HG03521 (cell line): ENCODE measurements at regions not wholly inside any gene's neighbourhood (a gene's known extent, or its start where the extent isn't known, plus 50 kb on each side); places are given as distances from the start of the nearest gene placed in this dataset.

Experiments
- ATAC-seq: cut with Tn5 transposase; IDR thresholded peaks from one replicate; pipeline ENCODE4 v1.9.1; 2021; ENCODE audit warnings: mild to moderate bottlenecking, moderate library complexity; ENCODE audit not compliant: unreplicated experiment

GRCh38 chr6:170022827-170023619 lies 267.9 kb downstream of the DLL1 start:
- no peak for ATAC-seq

DNA sequence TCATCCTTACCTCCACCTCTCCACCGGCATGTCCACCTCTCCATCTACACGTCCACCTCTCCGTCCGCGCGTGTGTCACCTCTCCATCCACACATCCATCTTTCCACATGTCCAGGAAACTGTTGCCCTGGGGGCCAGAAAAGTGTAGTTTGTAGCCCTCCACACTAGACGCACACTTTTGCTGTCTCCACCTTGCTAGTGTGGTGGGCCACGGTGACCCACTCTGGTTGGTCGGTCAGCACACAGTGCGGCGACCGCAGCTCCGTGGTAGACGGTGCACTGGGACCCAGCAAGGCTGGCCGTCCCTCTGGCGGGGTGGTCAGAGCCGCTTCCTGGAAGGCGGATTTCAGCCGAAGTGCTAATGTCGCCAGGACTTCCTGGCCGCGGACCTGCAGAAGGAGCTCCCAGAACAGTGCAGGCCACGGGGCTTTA lies 268.6 kb downstream of the DLL1 start:
- ATAC-seq = no peak

GRCh38 chr6:170021579-170021978 lies 269.3 kb downstream of the DLL1 start:
- ATAC-seq = no peak

- ATAC-seq = no peak
These were observed 268.6 kb downstream of the ERMARD start for GRCh38 chr6:170019818-170020583.

- ATAC-seq = no peak
These were observed 267.8 kb downstream of the ERMARD start for GRCh38 chr6:170018936-170019817.

- no peak for ATAC-seq
These were observed 267.1 kb downstream of the ERMARD start for GRCh38 chr6:170018422-170018935.

DNA sequence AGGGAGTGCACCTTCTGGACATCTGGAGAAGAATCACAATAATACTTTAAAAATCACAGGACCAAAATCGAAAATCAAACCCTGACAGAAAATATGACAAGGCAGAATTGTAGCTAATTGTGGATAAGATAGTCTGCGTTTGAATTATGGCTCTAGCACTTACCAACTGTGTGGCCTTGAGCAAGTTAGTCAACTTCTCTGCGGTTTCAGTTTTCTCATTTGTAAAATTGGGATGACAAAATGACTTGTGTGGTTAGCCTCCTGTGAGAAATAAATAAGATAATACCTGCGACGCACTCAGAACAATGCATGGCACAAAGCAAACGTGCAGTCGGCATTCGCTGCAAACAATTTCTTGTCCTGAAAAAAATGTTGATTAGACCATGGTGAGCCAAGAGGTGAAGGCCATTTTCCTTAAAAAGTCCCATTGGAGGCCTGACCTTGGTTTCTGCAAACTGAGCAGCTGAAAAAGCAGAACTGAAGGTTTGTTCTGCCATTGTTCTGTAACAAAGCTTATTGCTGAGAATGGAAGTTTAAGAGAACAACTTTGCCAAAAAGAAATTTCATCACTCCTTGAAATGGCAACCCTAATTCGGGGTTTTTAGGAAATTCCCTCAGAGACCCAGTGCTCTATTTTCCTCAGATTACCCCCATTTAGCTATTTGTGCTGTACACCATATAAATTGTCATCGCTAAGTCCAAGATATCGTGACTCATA lies 266.3 kb downstream of the ERMARD start:
- no peak for ATAC-seq

DNA sequence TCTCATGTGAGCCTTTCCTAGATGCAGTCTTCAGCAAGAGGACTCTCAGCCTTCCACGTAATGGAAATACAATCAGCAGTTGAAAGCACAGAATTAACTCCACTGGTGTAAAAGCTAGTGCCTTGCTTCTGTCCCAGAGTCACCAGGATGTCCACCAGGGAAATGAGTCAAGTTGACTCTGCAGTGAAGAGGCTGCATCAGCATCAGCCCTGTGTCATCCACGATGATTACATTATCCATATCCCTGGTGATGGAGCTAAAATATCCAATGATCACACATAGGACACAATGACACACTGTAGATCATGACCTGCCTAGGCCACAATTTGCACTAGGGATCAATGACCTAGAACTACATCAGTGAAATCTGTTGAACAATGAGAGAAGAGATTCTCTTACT lies 262.4 kb downstream of the ERMARD start:
- ATAC-seq = no peak

GRCh38 chr6:170012037-170012330 lies 260.6 kb downstream of the ERMARD start:
- ATAC-seq = no peak

GRCh38 chr6:170011204-170012036 lies 260.0 kb downstream of the ERMARD start:
- ATAC-seq = no peak

- ATAC-seq = no peak
These were observed 259.3 kb downstream of the ERMARD start for GRCh38 chr6:170010665-170011203.

DNA sequence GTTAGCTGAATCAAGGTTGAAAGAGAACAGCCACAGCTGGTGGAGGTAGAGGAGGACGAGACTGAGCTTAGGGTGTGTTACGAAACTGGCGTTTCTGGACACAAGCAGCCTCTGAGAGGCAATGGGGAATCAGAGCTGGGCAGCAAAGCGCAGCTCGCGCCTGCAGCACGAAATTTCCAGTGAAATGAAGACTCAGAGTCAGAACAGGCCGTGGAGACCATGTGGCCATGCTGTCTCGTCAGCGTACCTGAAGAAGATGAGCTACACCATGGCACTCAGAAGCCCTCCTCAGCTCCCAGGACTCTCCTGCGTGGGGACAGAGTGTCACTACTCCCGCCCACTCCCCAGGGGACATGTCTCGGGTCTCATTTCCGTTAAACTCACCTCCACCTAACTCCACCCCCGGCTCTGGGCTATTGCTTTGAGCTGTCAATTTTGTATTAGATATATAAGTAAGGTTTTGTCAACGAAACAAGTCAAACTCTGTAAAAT lies 256.9 kb downstream of the ERMARD start:
- no peak for ATAC-seq

DNA sequence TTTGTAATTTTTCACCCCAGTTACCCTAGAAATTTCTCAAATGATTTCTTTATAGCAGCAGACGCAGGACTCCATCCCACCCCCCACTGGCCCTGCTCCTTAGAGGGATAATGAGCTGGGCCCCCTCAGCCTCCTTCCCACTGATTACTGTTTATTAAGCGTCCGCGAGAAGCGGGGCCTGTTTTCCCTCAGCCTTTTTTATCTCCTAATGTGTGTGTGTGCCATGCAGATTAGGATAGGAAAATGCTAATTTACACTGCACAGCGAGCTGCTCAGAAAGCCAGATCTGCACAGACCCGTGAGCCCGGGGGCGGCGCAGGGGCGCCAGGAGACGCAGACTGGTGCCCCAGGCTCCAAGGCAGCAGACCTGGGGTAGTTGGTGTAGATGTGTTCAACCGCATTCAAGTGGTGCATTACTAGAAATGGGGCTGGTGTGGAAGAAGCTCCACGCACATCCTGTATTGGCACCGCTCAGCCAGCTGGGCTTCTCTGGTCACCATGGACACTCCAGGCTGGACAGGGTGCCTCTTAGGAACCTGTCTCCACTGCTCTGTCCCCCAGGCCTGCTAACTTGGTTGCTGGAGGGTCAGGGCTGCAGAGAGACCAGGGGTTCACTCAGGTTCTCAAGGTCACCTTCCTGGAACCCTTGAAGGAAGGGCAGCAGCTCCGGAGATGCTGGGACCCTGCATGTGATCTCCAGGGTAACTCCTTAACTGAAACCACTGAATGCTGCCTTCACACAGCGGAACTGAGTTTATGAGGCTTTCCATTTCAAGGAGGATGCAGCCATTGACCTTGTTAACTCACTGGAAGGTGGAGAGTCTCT lies 256.3 kb downstream of the ERMARD start:
- ATAC-seq = no peak

DNA sequence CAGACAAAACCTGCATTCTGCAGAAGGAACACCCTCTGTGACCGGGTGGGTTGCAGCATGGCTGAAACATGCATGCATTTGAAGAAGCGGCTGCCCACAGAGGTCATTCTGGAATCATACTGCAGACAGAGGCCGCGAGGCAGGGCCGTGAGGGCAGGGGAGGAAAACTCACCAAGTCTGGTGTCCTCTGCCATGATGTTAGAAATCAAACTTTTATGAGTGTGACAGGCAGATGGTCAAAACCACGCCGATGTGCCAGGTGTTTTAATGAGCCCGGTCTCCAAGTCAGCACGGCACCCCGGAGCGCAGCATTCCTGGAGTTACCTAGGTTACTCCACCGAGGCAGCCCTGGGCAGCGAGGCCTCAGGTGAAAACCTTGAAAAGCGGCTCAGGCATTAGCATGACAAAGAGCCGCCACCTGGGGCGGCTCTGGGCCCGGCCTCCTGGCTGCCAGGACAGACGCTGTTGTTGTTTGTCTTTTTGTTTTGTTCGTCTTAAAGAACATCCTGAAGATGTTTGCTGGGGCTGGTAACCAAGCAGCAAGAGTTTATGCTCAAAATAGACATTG lies 255.6 kb downstream of the ERMARD start:
- no peak for ATAC-seq

DNA sequence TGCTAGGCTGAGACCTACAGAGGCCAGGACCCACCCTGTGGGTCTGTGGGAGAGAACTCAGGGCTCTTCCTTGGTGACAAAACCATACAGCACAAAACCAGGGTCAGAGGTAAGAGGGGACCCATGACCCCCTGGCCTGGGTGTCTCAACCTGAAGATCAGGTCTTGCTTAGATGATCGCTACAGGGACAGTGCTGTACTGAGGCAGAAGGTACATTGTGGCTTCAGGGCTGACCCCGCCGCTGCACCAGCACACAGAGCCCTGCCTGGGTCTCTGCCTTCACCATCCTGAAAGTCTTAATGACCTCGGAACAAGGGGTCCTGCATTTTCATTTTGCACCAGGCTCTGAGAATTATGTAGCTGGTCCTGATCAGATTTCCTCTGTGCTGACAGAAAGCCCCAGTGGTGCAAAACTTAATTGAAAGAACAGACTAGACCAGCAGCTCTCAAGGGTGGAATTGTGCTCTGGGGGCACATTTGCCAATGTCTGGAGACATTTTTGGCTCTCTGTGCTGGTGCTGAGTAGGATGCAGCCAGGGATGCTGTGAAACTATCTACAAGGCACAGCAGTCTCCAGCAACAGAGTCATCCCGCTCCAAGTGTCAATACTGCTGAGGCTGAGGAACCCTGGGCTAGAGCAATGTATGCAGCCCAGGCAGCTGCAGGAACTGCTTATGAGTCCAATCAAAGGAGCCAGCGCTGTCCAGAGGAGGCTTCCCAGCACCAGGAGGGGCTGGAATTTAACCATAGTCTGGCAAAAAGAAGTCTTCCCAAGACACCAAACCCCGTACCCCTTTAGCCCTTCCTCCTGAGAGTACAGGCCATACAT lies 254.9 kb downstream of the ERMARD start:
- no peak for ATAC-seq

DNA sequence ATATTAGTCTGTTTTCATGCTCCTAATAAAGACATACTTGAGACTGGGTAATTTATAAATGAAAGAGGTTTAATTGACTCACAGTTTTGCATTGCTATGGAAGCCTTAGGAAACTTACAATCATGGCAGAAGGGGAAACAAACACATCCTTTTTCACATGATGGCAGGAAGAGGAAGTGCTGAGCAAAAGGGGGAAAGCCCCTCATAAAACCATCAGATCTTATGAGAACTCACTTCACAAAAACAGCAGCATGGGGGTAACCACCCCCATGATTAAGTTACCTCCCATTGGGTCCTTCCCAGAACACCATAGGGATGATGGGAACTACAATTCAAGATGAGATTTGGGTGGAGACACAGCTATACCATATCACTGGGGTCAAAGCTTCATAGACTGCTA lies 254.2 kb downstream of the ERMARD start:
- ATAC-seq = no peak

- no peak for ATAC-seq
These were observed 253.3 kb downstream of the ERMARD start for GRCh38 chr6:170004585-170005210.
